Heart left ventricle (tissue), 16 donors: ENCODE measurements at regions not wholly inside any gene's neighbourhood (a gene's known extent, or its start where the extent isn't known, plus 50 kb on each side); places are given as distances from the start of the nearest gene placed in this dataset.

Experiments
- ATAC-seq, 4 donors: fragments of 200-7000 bp; cut with Tn5 transposase; one replicate each; pipeline ENCODE4 v1.9.1; 2020 to 2022; ENCODE audit warnings: moderate library complexity in 4 of 4, mild to moderate bottlenecking in 3 of 4, moderate number of reproducible peaks in 1 of 4
- DNase-seq, 5 donors: peaks; one replicate each; pipeline ENCODE4 v3.0.0-alpha.2; 2020
- H3K27ac ChIP-seq, 12 donors: fragments of 200-600 bp; sonication (generic) in 4 of 12; one replicate each; pipeline versions ENCODE4 v1.5.0 to v1.8.0; 2016 to 2022; ENCODE audit warnings: mild to moderate bottlenecking in 2 of 12
- H3K27me3 ChIP-seq, 9 donors: fragments of 200-600 bp; sonication (generic) in 2 of 9; one replicate each; pipeline versions ENCODE4 v1.5.1 to v1.8.0; 2016 to 2022; ENCODE audit warnings: mild to moderate bottlenecking in 3 of 9
- H3K36me3 ChIP-seq, 9 donors: fragments of 200-600 bp; sonication (generic) in 2 of 9; one replicate each; pipeline versions ENCODE4 v1.5.0 to v1.8.0; 2018 to 2022; ENCODE audit warnings: mild to moderate bottlenecking in 2 of 9
- H3K4me1 ChIP-seq, 12 donors: fragments of 200-600 bp; sonication (generic) in 4 of 12; one replicate each; pipeline versions ENCODE4 v1.5.0 to v1.8.0; 2016 to 2022; ENCODE audit warnings: mild to moderate bottlenecking in 3 of 12
- H3K4me3 ChIP-seq, 12 donors: fragments of 200-600 bp; sonication (generic) in 4 of 12; one replicate each; pipeline versions ENCODE4 v1.5.0 to v1.8.0; 2017 to 2022; ENCODE audit warnings: mild to moderate bottlenecking in 9 of 12, moderate library complexity in 4 of 12
- H3K9me3 ChIP-seq, 12 donors: fragments of 200-600 bp; sonication (generic) in 4 of 12; one replicate each; pipeline versions ENCODE4 v1.5.0 to v1.8.0; 2016 to 2022; ENCODE audit warnings: mild to moderate bottlenecking in 1 of 12
- CTCF ChIP-seq, 12 donors: fragments of 200-600 bp; sonication (generic) in 4 of 12; IDR thresholded peaks; one replicate each; pipeline versions ENCODE4 v1.5.0 to v1.8.0; 2018 to 2022; ENCODE audit warnings: antibody characterized with exemption in 12 of 12, mild to moderate bottlenecking in 5 of 12
- POLR2A ChIP-seq, 2 donors: fragments of 450-650 bp; IDR thresholded peaks; one replicate each; pipeline ENCODE4 v1.6.1; 2017; ENCODE audit warnings: antibody characterized with exemption in 2 of 2, mild to moderate bottlenecking in 2 of 2, moderate library complexity in 2 of 2
- WGBS, 4 donors: extraction: QIAGEN DNeasy Blood & Tissue Kit in 2 of 4; methylation state at CpG; one replicate each; pipeline versions ENCODE4 v1.1.5 to v1.1.7; 2013 to 2018; 5-methylcytosine and 5-hydroxymethylcytosine counted together
- intact Hi-C, 10 donors: fragments of 100-400 bp; cut with DNase I; formaldehyde crosslinking; loops; one replicate each; pipeline versions ENCODE4 v1.11.1 to v1.14.2; 2022
- donor health status: ischemic (EF 13 %, LVEDD 7.1; RV severe dilation, severe dysfunction).
- donor health status: healthy with polysubstance abuse.
- donor health status: DM: no; HTN: yes; CAD: no.
- donor health status: DM: no; HTN: no; CAD: no.
- donor health status: ischemic (EF 25% LVEDD 6.9; RV normal size, moderate dysfunction).
- donor health status: ischemic (EF 25% LVEDD 5.7; RV mildly dilated, moderate dysfunction).
- donor health status: healthy.
- donor health status: DM: yes; HTN: yes; CAD: no.
- donor health status: ischemic (EF 35%, LVEDD 5.7; RV mildly dilated, moderate dysfunction).
- donor health status: nonischemic (EF 11% LVEDD 7.7; RV severe dilation, severe dysfunction).
- donor health status: DM: yes; HTN: yes; CAD: no.
- donor health status: PGD.
- donor health status: ischemic (EF 29% LVEDD 5.4; RV normal size, mild dysfunction).
- donor health status: nonischemic (EF 23%, LVEDD 6.1; RV moderate dilation, normal function).

GRCh38 chr9:85487872-85488271 lies 253.9 kb downstream of the AGTPBP1 start:
- intact Hi-C loops, result no loop called here
- 90 to 96% (median 94%) methylated on average over 5 of the region's 5 CpGs for WGBS, 4 donors
- no peak for DNase-seq
- Histone ChIP-seq H3K9me3 (no peaks in the 10 kb centered on the region), H3K27me3 (no peaks in the 10 kb centered on the region), H3K4me3 (no peak overlapping the region), H3K4me1 (no peaks in the 10 kb centered on the region), H3K36me3 (no peaks in the 10 kb centered on the region), H3K27ac (no peak overlapping the region)
- ATAC-seq, result no peak
- no peak for TF ChIP-seq POLR2A (IDR thresholded peaks at IDR 0.05)
- TF ChIP-seq CTCF (IDR thresholded peaks at IDR 0.05), result no peak

DNA sequence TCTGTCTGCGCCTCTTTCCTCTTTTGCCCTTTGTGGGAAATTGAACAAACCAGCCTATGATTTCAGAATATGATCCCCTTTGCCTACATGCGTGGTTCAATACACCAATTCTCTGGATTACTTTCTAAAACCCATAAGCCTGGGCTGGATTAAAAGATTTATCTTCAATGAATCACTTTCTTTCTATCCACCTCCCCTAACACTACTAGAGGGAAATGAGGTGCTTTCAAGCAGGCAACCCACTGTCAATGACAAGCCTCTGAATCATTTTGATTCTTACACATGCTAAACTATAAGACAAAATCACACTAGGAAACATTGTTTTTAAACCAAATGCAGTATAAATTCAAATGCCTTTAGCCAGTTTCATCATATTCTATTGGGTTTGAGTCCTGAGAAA lies 257.5 kb downstream of the AGTPBP1 start:
- no peak overlapping the region for H3K4me3 ChIP-seq
- H3K9me3 ChIP-seq, result no peaks in the 10 kb centered on the region
- DNase-seq (no peak), ATAC-seq (no peak)
- 86 to 98% (median 95%) methylated on average over 2 of the region's 2 CpGs for WGBS, 4 donors
- H3K36me3 ChIP-seq, result no peaks in the 10 kb centered on the region
- no peaks in the 10 kb centered on the region for H3K4me1 ChIP-seq
- H3K27me3 ChIP-seq, result no peaks in the 10 kb centered on the region
- intact Hi-C loops, result no loop called here
- no peak for TF ChIP-seq POLR2A (IDR thresholded peaks at IDR 0.05)
- TF ChIP-seq CTCF (IDR thresholded peaks at IDR 0.05), result no peak
- H3K27ac ChIP-seq, result no peak overlapping the region

GRCh38 chr9:85483208-85483607 lies 258.5 kb downstream of the AGTPBP1 start:
- Histone ChIP-seq H3K4me1 (no peaks in the 10 kb centered on the region), H3K4me3 (no peak overlapping the region), H3K27ac (no peak overlapping the region), H3K36me3 (no peaks in the 10 kb centered on the region), H3K9me3 (no peaks in the 10 kb centered on the region), H3K27me3 (no peaks in the 10 kb centered on the region)
- DNase-seq (no peak), ATAC-seq (no peak)
- peak in 4 of 12 donors; percentile 14 to 45 (median 26) for TF ChIP-seq CTCF (IDR thresholded peaks at IDR 0.05)
- TF ChIP-seq POLR2A (IDR thresholded peaks at IDR 0.05), result no peak
- 73 to 78% (median 74%) methylated on average over 4 of the region's 4 CpGs for WGBS, 4 donors
- intact Hi-C loops, result no loop called here

GRCh38 chr9:85479305-85479704 lies 262.4 kb downstream of the AGTPBP1 start:
- TF ChIP-seq CTCF (IDR thresholded peaks at IDR 0.05) (no peak), POLR2A (IDR thresholded peaks at IDR 0.05) (no peak)
- Histone ChIP-seq H3K36me3 (no peaks in the 10 kb centered on the region), H3K4me3 (no peak overlapping the region), H3K27me3 (no peaks in the 10 kb centered on the region), H3K4me1 (no peaks in the 10 kb centered on the region), H3K27ac (peak overlapping the region in 2 of 12 donors; percentile 1 to 46), H3K9me3 (peaks cover 0 to 15% (median 0%) of the 10 kb centered on the region in 12 donors)
- no peak for ATAC-seq
- 82 to 90% (median 89%) methylated on average over 1 of the region's 1 CpG for WGBS, 4 donors
- intact Hi-C loops, result no loop called here
- no peak for DNase-seq
